ENCODE measurements at regions not wholly inside any gene's neighbourhood (a gene's known extent, or its start where the extent isn't known, plus 50 kb on each side); places are given as distances from the start of the nearest gene placed in this dataset.

DNA sequence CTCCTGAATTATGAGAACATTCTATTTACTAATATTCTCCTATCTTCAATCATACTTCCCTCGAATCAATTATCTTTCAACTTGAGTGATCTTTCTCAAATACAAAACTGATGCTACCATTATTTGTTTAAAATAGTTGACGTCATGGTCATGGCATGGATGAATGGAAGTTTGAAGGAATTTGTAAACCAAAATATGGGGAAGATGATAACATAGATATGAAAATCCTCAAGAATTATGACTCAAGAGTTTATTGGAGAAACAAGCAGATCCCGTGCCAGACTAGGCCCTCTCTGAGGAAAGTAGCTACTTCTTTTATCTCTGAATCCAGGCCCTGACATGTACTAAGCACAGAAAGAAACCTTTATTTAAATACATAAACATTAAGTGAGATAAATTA is 270.4 kb upstream of the MC4R start:
- Mint-ChIP-seq H3K27ac (no peak overlapping the region), H3K27me3 (no peaks in the 10 kb centered on the region), H3K4me1 (ENCODE audit: low read depth) (no peaks in the 10 kb centered on the region), H3K36me3 (ENCODE audit: insufficient read depth) (no peaks in the 10 kb centered on the region), H3K4me3 (ENCODE audit: low read depth) (no peak overlapping the region), H3K9me3 (ENCODE audit: low read depth) (no peaks in the 10 kb centered on the region)
- TF ChIP-seq, protein P1, sequence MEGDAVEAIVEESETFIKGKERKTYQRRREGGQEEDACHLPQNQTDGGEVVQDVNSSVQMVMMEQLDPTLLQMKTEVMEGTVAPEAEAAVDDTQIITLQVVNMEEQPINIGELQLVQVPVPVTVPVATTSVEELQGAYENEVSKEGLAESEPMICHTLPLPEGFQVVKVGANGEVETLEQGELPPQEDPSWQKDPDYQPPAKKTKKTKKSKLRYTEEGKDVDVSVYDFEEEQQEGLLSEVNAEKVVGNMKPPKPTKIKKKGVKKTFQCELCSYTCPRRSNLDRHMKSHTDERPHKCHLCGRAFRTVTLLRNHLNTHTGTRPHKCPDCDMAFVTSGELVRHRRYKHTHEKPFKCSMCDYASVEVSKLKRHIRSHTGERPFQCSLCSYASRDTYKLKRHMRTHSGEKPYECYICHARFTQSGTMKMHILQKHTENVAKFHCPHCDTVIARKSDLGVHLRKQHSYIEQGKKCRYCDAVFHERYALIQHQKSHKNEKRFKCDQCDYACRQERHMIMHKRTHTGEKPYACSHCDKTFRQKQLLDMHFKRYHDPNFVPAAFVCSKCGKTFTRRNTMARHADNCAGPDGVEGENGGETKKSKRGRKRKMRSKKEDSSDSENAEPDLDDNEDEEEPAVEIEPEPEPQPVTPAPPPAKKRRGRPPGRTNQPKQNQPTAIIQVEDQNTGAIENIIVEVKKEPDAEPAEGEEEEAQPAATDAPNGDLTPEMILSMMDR (IDR thresholded peaks at IDR 0.05; ENCODE audit: unreplicated experiment), result no peak
- no peak for DNase-seq (ENCODE audit: low spot score, unreplicated experiment)

DNA sequence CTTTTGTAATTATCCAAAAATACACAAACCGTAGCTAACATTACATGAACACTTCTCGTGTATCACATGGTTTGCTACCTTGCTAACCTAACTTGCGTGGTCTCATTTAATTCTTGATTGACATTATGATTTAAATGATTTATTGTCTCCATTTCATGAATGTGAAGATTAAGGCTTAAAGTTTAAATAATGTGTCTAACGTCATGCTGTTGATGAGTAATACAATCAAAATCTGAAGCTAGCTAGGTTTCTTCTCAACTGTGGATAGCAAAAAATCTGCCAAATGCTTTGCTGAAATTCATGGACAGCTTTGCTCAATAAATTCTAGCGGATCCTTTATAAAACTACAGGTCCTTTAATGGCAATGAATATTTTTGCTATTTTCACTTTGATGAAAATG is 274.1 kb upstream of the MC4R start:
- H3K36me3 Mint-ChIP-seq (ENCODE audit: insufficient read depth), result no peaks in the 10 kb centered on the region
- TF ChIP-seq, protein P1 (IDR thresholded peaks at IDR 0.05; ENCODE audit: unreplicated experiment), result no peak
- H3K9me3 Mint-ChIP-seq (ENCODE audit: low read depth), result no peaks in the 10 kb centered on the region

DNA sequence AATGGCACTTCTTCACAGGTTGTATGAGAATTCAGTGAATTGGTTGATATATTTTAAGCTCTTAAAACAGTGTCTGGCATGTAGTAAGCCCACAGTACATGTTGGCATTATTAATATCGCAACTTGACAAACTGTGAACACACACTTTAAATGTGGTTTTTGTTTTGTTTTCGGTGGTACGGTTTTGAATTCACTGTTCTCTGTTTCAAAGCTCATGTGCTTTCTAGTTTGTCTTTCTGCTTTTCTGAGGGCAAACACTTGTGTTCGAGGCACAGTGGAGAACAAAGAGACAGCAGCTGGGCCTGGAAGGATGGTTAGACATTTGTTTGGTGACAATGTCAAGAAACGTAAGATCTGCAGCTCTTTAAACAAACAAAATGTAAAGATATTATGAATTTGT is 276.5 kb upstream of the MC4R start:
- Mint-ChIP-seq H3K9me3 (ENCODE audit: low read depth) (no peaks in the 10 kb centered on the region), H3K27ac (no peak overlapping the region), H3K4me1 (ENCODE audit: low read depth) (peaks cover 6% of the 10 kb centered on the region), H3K36me3 (ENCODE audit: insufficient read depth) (no peaks in the 10 kb centered on the region), H3K4me3 (ENCODE audit: low read depth) (no peak overlapping the region), H3K27me3 (no peaks in the 10 kb centered on the region)
- TF ChIP-seq, protein P1 (IDR thresholded peaks at IDR 0.05; ENCODE audit: unreplicated experiment), result no peak
- no peak for DNase-seq (ENCODE audit: low spot score, unreplicated experiment)

More for the DNA sequence above, 274.1 kb upstream of the MC4R start:
- Mint-ChIP-seq H3K4me1 (ENCODE audit: low read depth) (peaks cover 6% of the 10 kb centered on the region), H3K27me3 (no peaks in the 10 kb centered on the region), H3K4me3 (ENCODE audit: low read depth) (no peak overlapping the region), H3K27ac (no peak overlapping the region)
- DNase-seq (ENCODE audit: low spot score, unreplicated experiment), result no peak

GRCh38 chr18:60649842-60650536 is 277.4 kb upstream of the MC4R start:
- Mint-ChIP-seq H3K36me3 (ENCODE audit: insufficient read depth) (no peaks in the 10 kb centered on the region), H3K9me3 (ENCODE audit: low read depth) (no peaks in the 10 kb centered on the region), H3K4me1 (ENCODE audit: low read depth) (peaks cover 6% of the 10 kb centered on the region)

DNA sequence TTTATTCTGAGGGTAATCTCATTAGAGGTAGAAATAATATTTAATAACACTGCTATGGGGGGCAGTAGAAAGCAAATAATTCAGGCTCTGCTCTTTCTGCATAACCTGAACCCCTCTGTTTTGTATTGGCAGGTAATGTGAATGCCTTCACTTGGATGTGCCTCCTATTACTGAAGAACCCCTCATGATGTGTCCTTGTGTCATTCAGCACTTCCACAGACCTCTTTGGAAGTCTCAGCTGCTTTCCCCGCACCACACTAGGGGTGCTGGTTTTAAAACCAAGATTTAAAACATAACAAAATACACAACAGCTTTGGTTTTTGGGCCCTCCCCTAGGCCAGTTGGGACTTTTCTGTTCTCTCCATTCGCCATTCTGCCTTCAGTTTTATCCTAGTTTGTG is 281.7 kb upstream of the MC4R start:
- no peak for DNase-seq (ENCODE audit: low spot score, unreplicated experiment)
- no peak overlapping the region for H3K4me3 Mint-ChIP-seq (ENCODE audit: low read depth)

More at GRCh38 chr18:60649842-60650536, 277.4 kb upstream of the MC4R start:
- no peak for DNase-seq (ENCODE audit: low spot score, unreplicated experiment)
- H3K27me3 Mint-ChIP-seq, result no peaks in the 10 kb centered on the region
- H3K4me3 Mint-ChIP-seq (ENCODE audit: low read depth), result no peak overlapping the region
- TF ChIP-seq, protein P1 (IDR thresholded peaks at IDR 0.05; ENCODE audit: unreplicated experiment), result no peak
- no peak overlapping the region for H3K27ac Mint-ChIP-seq

More for the DNA sequence above, 281.7 kb upstream of the MC4R start:
- peaks cover 4% of the 10 kb centered on the region for H3K4me1 Mint-ChIP-seq (ENCODE audit: low read depth)
- no peak overlapping the region for H3K27ac Mint-ChIP-seq
- no peaks in the 10 kb centered on the region for H3K36me3 Mint-ChIP-seq (ENCODE audit: insufficient read depth)
- TF ChIP-seq, protein P1 (IDR thresholded peaks at IDR 0.05; ENCODE audit: unreplicated experiment), result no peak
- no peaks in the 10 kb centered on the region for H3K27me3 Mint-ChIP-seq
- no peaks in the 10 kb centered on the region for H3K9me3 Mint-ChIP-seq (ENCODE audit: low read depth)
